Liver (tissue), 7 donors: ENCODE measurements at regions not wholly inside any gene's neighbourhood (a gene's known extent, or its start where the extent isn't known, plus 50 kb on each side); places are given as distances from the start of the nearest gene placed in this dataset.

Experiments used
- DNase-seq: peaks from one replicate; pipeline ENCODE4 v3.0.0-alpha.2; 2017; ENCODE audit warnings: low spot score
- H3K27ac ChIP-seq, 2 donors: one replicate each; pipeline ENCODE4 v1.7.0; 2013; ENCODE audit warnings: inconsistent platforms in 2 of 2, low read length in 2 of 2, control low read depth in 1 of 2, low read depth in 1 of 2, mild to moderate bottlenecking in 1 of 2
- H3K27me3 ChIP-seq, 4 donors: one replicate each; pipeline versions ENCODE4 v1.6.1 to v1.7.0; 2013; ENCODE audit warnings: low read length in 3 of 4, inconsistent platforms in 1 of 4, mild to moderate bottlenecking in 1 of 4, moderate library complexity in 1 of 4; ENCODE audit not compliant: control insufficient read depth in 4 of 4, insufficient read depth in 4 of 4
- H3K36me3 ChIP-seq, 4 donors: one replicate each; pipeline versions ENCODE4 v1.6.1 to v1.7.0; 2013; ENCODE audit warnings: low read length in 3 of 4, mild to moderate bottlenecking in 3 of 4, low read depth in 1 of 4, moderate library complexity in 1 of 4; ENCODE audit not compliant: control insufficient read depth in 4 of 4, insufficient read depth in 3 of 4
- H3K4me1 ChIP-seq, 4 donors: one replicate each; pipeline versions ENCODE4 v1.6.1 to v1.7.0; 2013; ENCODE audit warnings: low read length in 3 of 4, mild to moderate bottlenecking in 3 of 4, moderate library complexity in 1 of 4; ENCODE audit not compliant: control insufficient read depth in 4 of 4, insufficient read depth in 4 of 4
- H3K4me3 ChIP-seq, 3 donors: one replicate each; pipeline versions ENCODE4 v1.6.1 to v1.7.0; 2013; ENCODE audit warnings: low read length in 3 of 3, control low read depth in 1 of 3, low read depth in 1 of 3, mild to moderate bottlenecking in 1 of 3
- H3K9ac ChIP-seq, 2 donors: one replicate each; pipeline ENCODE4 v1.7.0; 2013; ENCODE audit warnings: low read length in 2 of 2, mild to moderate bottlenecking in 2 of 2, moderate library complexity in 2 of 2, control low read depth in 1 of 2, low read depth in 1 of 2
- H3K9me3 ChIP-seq, 4 donors: one replicate each; pipeline versions ENCODE4 v1.6.1 to v1.7.0; 2013; ENCODE audit warnings: low read length in 3 of 4; ENCODE audit not compliant: control insufficient read depth in 4 of 4
- EGR1 ChIP-seq, 2 donors: IDR thresholded peaks; 2 replicates each; pipeline ENCODE4 v1.6.1; 2016 to 2018; ENCODE audit warnings: antibody characterized with exemption in 2 of 2, low read depth in 2 of 2
- FOXA1 ChIP-seq: IDR thresholded peaks from 2 replicates; pipeline ENCODE4 v1.6.1; 2016; ENCODE audit warnings: antibody characterized with exemption
- FOXA2 ChIP-seq: IDR thresholded peaks from 2 replicates; pipeline ENCODE4 v1.6.1; 2016; ENCODE audit warnings: antibody characterized with exemption
- GABPA ChIP-seq, 2 donors: IDR thresholded peaks in 1 of 2; conservative IDR thresholded peaks in 1 of 2; 2 replicates each; pipeline ENCODE4 v1.6.1; 2016; ENCODE audit warnings: antibody characterized with exemption in 2 of 2, mild to moderate bottlenecking in 1 of 2, moderate library complexity in 1 of 2
- HNF4A ChIP-seq, 2 donors: conservative IDR thresholded peaks; 2 replicates each; pipeline ENCODE4 v1.6.1; 2016; ENCODE audit warnings: antibody characterized with exemption in 2 of 2, mild to moderate bottlenecking in 2 of 2
- HNF4G ChIP-seq: IDR thresholded peaks from 2 replicates; pipeline ENCODE4 v1.6.1; 2016; ENCODE audit warnings: antibody characterized with exemption
- JUND ChIP-seq, 2 donors: IDR thresholded peaks; 2 replicates each; pipeline ENCODE4 v1.6.1; 2016; ENCODE audit warnings: antibody characterized with exemption in 2 of 2
- NR2F2 ChIP-seq: IDR thresholded peaks from 2 replicates; pipeline ENCODE4 v1.6.1; 2016; ENCODE audit warnings: antibody characterized with exemption
- RAD21 ChIP-seq, 2 donors: IDR thresholded peaks; 2 replicates each; pipeline ENCODE4 v1.6.1; 2016; ENCODE audit warnings: antibody characterized with exemption in 2 of 2, mild to moderate bottlenecking in 2 of 2
- SP1 ChIP-seq: IDR thresholded peaks from 2 replicates; pipeline ENCODE4 v1.6.1; 2018; ENCODE audit warnings: antibody characterized with exemption, mild to moderate bottlenecking
- TAF1 ChIP-seq: conservative IDR thresholded peaks from 2 replicates; pipeline ENCODE4 v1.6.1; 2016; ENCODE audit warnings: antibody characterized with exemption, mild to moderate bottlenecking
- YY1 ChIP-seq: IDR thresholded peaks from 2 replicates; pipeline ENCODE4 v1.6.1; 2016; ENCODE audit warnings: antibody characterized with exemption, mild to moderate bottlenecking
- WGBS: extraction: QIAGEN DNeasy Blood & Tissue Kit; methylation state at CpG from one replicate; pipeline ENCODE4 v1.1.7; 2013; 5-methylcytosine and 5-hydroxymethylcytosine counted together
- TF ChIP-seq, protein P1 (sequence below): IDR thresholded peaks from 2 replicates; pipeline ENCODE4 v1.6.1; 2016; ENCODE audit warnings: antibody characterized with exemption
- TF ChIP-seq, protein P2 (sequence below): IDR thresholded peaks from 2 replicates; pipeline ENCODE4 v1.6.1; 2016; ENCODE audit warnings: antibody characterized with exemption
- TF ChIP-seq, protein P3 (sequence below): IDR thresholded peaks from 2 replicates; pipeline ENCODE4 v1.6.1; 2016; ENCODE audit warnings: antibody characterized with exemption
- donor health status: healthy.
- donor health status: healthy.
- donor health status: healthy.
- donor health status: healthy.

DNA sequence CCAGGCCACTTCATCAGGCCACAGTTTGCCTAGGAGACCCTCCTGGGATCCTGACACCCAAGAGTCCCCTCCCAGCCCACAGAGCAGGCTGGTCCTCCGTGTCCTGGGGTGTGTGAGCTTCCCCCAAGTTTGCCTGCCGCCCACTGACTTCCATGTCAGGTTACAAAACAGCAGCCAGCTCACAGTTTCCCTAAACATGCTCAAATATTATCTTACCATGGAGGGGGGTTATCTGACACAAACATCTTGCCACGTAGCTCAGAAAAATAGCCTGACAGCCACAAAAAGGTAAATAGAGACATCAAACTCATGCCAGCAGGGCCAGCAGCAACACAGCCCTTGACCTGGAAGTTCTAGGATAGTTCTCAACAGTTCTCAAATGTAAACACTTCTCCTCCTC is 346.5 kb downstream of the TNS1 start (continued):
- TF ChIP-seq, protein P1, sequence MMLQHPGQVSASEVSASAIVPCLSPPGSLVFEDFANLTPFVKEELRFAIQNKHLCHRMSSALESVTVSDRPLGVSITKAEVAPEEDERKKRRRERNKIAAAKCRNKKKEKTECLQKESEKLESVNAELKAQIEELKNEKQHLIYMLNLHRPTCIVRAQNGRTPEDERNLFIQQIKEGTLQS: no peak
- TF ChIP-seq EGR1 (IDR thresholded peaks at IDR 0.05; ENCODE audit: low read depth in 2 of 2) (no peak), SP1 (no peak)

DNA sequence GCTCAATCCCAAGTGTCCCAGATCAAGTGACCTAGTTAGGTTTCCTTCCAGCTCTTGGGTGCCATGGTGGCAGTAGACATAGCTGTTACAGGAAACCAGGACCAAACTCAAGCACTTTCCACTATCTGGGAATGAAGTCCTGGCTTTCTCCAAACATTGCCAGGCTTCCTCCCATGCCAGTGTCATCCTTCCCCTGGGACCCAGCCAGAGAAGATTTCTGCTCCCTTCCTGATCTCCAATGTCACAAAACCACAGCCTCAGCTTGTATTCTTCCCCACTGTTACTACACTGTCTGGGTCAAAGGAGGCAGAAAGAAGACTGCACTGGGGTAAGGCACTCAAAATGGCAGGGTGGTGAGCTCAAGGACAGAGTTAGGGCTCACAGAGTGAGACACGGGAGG is 347.1 kb downstream of the TNS1 start:
- no peaks in the 10 kb centered on the region for H3K36me3 ChIP-seq
- H3K9ac ChIP-seq: no peak overlapping the region
- TF ChIP-seq SP1 (no peak), NR2F2 (no peak)
- H3K27ac ChIP-seq: no peak overlapping the region
- 95% methylated on average over 1 of the region's 1 CpG for WGBS
- H3K9me3 ChIP-seq: no peaks in the 10 kb centered on the region
- H3K27me3 ChIP-seq: no peaks in the 10 kb centered on the region
- DNase-seq: no peak
- no peak overlapping the region for H3K4me3 ChIP-seq
- peaks cover 0 to under 1% (median 0%) of the 10 kb centered on the region in 4 donors for H3K4me1 ChIP-seq

DNA sequence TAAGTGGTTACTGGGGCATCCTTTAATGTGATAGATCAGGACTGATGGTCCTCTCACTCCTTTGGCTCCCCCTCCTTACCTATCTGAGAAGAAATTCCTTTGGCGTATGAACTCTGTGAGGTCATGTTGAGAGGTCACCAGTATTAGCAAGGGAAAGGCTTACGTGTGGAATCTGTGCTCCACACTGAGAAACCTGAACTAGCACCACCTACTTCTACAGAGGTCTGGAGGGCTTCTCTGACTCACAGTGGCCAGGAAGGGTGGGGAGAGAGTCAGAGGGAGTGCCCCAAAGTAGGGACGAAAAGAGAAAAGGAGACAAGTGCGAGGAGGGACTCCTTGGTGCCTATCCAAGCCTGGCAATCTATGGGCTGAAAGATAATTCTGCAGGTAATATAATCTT is 348.6 kb downstream of the TNS1 start:
- peaks cover 0 to 7% (median 0%) of the 10 kb centered on the region in 4 donors for H3K4me1 ChIP-seq
- H3K9ac ChIP-seq: no peak overlapping the region
- no peak for TF ChIP-seq YY1
- TF ChIP-seq NR2F2: no peak
- TF ChIP-seq TAF1: no peak
- TF ChIP-seq, protein P2, sequence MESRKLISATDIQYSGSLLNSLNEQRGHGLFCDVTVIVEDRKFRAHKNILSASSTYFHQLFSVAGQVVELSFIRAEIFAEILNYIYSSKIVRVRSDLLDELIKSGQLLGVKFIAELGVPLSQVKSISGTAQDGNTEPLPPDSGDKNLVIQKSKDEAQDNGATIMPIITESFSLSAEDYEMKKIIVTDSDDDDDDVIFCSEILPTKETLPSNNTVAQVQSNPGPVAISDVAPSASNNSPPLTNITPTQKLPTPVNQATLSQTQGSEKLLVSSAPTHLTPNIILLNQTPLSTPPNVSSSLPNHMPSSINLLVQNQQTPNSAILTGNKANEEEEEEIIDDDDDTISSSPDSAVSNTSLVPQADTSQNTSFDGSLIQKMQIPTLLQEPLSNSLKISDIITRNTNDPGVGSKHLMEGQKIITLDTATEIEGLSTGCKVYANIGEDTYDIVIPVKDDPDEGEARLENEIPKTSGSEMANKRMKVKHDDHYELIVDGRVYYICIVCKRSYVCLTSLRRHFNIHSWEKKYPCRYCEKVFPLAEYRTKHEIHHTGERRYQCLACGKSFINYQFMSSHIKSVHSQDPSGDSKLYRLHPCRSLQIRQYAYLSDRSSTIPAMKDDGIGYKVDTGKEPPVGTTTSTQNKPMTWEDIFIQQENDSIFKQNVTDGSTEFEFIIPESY: no peak
- no peak for TF ChIP-seq GABPA (IDR thresholded peaks at IDR 0.05 in 1 of 2, conservative IDR thresholded peaks at IDR 0.05 in 1 of 2)
- no peak for TF ChIP-seq JUND (IDR thresholded peaks at IDR 0.05)
- TF ChIP-seq FOXA1: no peak
- no peak for TF ChIP-seq HNF4G
- TF ChIP-seq, protein P1: no peak
- TF ChIP-seq SP1: no peak
- TF ChIP-seq, protein P3, sequence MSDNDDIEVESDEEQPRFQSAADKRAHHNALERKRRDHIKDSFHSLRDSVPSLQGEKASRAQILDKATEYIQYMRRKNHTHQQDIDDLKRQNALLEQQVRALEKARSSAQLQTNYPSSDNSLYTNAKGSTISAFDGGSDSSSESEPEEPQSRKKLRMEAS: no peak
- TF ChIP-seq EGR1 (IDR thresholded peaks at IDR 0.05; ENCODE audit: low read depth in 2 of 2): no peak
- no peak for TF ChIP-seq HNF4A (conservative IDR thresholded peaks at IDR 0.05)
- no peak for TF ChIP-seq RAD21 (IDR thresholded peaks at IDR 0.05)
- no peak for TF ChIP-seq FOXA2
- DNase-seq: no peak
- H3K27ac ChIP-seq: no peak overlapping the region
- H3K4me3 ChIP-seq: no peak overlapping the region
- H3K27me3 ChIP-seq: no peaks in the 10 kb centered on the region
- H3K36me3 ChIP-seq: no peaks in the 10 kb centered on the region
- 91% methylated on average over 4 of the region's 4 CpGs for WGBS
- no peaks in the 10 kb centered on the region for H3K9me3 ChIP-seq
